NCI-H748 (cell line): ENCODE measurements at regions not wholly inside any gene's neighbourhood (a gene's known extent, or its start where the extent isn't known, plus 50 kb on each side); places are given as distances from the start of the nearest gene placed in this dataset.

ENCODE experiments used
- DNase-seq: peaks from one replicate; lab custom pipeline; 2025; ENCODE audit not compliant: unreplicated experiment; lab: John Stamatoyannopoulos, UW

DNA sequence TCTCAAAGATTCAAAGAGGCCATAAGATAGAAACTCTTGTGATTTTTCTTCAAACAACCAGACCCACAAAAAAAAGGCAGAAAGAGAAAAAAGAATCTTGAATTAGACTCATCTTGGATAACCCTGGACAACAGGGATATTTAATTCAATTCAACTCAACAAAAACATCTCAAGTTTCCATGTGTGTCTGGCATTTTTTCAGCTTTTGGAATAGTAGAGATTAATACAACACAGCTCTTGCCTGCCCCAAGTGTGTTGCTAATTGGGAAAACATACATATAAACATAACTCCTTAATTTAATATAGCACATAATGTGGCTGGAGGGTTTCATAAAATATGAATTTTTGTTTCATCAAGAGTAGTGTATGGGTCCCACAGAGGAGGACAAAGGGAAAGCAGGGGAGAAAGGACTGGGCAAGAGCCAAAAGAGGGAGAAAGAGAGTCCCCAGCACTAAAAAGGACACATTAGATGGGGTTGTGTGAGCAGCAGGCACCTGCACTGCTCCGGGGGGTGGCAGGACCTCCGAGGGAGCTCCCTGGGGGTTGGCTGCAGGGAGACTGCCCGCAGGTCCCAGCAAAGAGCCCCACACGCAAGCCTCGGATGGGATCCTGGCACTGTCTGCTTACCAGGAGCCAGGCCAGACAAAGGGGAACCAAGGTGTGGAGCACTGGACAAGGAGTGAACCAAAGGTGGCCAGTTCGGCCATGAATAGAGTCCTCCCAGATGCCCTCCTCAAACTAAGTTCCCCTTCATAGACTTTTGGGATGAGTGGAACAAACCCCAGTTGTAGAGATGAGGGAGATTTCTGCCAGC, 65.6 kb upstream of the TMEM72 start:
- DNase-seq: no peak

DNA sequence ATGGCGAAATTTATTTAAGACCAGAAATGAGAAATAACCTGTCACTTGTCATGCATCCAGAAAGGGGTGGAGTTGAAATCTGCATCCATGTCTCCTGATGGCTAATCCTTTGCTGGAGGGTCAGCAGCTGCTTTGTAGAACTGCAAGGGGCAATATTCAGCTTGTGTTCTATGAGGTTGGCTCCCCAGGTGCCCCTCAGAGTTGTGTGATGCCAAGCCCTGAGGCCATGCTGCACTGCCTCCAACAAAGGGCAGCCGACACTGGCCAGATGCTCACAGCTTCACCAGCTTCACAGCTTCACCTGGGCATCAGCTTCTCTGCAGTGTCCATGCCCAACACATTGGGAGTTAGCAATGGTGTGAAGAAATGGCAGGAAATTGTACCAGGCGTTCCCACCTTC, 64.0 kb upstream of the TMEM72 start:
- DNase-seq: no peak

DNA sequence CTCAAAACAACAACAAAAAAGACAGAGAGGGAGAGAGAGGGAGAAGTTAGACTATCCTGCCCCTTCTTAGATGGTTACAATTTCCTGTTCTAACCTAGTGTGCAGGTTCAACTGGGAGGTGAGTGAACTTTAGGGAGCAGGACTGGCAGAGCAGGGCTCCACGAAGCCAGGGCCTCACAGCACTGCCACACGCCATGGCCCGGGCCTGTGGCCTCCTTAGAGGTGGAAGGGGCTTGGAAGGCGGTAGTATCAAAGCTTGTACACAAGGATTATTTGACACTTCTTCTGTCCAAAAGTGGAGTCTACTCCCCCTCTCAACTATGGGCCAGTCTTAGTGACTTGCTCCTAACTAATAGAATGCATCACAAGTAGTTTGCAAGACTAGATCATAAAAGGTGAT, 62.9 kb upstream of the TMEM72 start:
- no peak for DNase-seq

DNA sequence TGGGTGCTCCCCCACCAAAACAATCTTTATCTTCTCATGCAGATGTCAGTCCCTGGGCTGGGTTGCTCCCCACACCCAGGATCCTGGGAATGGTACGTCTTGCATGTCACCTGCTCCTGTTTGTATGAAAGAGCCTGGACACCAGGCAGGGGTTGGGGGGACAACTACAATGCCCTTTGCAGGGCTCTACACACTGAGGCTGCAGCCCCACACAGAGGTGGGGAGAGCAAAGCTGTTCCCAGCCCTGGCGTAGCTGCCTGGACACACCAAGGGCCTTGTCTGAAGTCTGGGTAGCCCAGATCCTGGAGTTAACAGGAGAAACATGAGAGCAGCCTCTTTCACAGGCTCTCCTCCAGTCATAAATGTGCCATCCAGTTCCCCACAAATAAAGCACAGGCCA, 61.2 kb upstream of the TMEM72 start:
- no peak for DNase-seq

DNA sequence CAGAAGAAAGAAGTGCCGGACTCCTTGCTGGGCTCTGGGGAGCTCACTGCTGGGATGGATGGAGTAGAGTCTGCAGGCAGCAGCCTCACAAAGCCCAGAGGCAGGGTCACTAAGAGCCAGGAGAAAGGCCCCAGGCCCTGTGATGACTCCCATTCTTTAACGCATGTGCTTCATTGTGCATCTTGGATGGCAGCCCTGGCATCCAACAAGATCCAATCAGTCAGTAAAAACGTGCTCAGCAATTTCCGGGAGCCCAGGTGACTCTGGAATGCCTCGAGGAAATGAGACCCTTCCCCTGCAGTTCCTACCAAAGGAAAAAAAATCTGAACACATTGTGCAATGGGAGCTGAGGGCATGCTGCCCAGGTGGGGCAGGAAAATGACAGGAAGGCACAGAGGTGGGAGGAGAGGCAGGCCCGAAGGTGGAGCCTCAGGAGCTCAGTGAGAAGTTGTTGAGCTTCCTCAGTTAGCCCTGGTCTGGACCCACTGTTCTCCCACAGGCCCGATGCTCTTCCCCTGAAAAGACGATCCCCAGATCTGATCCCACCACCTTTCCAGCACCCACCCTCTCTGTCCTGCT, 60.7 kb upstream of the TMEM72 start:
- no peak for DNase-seq

DNA sequence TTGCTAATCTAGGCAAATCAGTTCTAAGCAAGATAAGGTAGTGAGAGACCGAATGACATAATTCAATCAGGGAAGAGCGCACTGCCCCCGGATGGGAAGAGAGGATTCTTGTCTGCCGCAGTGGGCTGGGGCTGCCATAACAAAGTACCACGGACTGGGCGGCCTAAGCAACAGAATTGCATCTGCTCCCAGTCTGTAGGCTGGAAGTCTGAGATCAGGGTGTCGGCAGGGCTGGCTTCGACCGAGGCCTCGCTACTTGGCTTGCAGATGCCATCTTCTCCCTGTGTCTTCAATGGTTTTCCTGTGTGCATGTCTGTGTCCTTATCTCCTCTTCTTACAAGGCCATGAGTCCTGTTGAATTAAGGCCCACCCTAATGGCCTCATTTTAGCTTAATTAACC, 59.7 kb upstream of the TMEM72 start:
- DNase-seq: no peak

DNA sequence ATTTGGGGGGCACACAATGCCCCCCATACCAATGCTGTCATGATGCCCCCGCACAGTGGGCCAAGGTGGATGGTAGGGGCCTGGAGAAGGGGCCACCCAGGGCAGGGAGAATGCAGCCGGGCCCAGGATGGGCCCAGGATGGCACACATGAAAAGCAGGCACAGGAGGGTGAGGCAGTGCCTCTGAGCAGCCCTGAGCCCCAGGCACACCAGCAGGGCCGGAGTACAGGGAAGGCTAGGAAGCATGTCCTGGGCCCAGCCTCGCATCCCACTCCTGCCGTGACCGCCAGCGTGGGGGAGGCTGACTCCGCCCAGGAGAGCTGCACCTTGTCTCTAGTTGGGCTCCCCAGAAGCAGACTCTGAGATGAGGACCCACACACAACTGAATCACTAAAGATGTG, 59.3 kb upstream of the TMEM72 start:
- DNase-seq: no peak

DNA sequence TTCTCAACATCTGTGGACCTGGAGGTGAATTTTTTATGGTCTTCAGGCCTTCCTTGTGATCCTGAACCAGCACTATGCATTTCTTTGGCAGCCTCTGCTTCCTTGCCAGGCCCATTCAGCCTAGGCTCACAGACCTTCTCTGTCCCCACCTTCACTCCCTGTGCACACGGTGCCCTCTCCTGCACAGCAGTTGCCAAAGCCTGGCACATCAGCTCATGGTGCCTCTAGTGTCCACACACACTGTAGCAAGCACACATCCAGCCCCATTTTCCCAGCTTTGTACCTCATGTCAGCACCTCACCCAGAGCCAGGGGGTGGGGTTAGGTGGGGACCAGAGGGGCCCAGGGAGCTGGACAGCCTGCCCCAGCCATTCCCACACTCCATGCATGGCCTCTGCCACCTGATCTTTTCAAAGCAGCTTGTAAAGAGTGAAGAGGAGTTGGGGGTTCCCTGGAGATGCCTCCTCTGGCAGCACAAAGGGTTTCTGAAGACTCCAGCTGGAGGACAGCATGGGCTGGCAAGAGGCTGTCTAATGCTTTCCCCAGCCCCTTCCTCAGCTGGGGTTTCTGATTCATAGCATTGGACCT, 57.9 kb upstream of the TMEM72 start:
- peak; percentile 45 for DNase-seq

DNA sequence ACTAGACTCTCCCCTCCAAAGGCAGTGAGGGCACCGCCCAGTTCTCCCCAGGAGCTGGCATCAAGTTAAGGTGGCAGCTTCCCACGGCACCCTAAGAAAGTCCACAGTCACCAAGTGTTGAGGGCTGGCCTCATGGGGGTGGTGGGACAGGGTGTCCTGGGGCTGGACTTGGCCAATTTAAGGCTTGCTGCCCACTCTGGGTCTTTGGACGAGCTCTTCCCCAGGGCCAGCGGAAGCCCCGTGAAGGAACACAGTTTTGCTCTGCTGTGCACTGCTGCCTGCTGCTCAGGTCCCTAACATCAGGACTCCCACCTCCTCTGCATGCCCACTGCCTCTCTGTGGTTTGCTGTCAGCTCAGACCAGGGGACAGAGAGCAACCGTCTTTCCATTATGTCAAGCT, 57.3 kb upstream of the TMEM72 start:
- DNase-seq: no peak

DNA sequence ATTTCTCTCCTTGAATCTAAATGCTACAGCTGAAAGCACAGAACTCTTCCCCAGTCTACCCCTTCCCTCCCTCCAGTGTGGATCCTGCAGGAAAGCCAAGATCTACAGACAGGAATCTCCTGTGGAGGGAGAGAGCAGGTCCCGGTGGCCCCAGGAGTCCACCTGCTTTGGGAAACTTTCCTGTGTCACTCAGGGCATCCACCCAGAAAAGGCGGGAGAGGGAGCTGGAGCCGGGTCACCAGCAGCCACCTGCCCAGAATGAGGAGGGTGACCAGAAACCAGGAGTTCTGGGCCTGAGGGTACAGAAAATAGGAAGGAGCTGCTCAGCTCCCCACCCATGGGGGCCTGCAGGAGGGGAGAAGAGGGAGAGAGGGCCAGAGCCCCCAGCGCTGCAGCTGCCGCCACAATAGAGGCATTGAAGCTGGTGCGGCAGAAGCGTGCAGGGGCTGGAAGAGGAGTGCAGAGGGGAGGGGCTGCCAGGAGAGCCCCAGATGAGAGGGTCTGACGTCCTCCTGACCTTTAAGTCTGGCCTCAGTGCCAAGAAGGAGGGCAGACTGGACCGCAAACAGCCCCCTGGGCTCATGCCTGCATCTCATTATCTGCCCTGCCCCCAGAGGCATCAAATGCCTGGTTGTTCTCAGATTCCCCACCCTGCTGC, 56.3 kb upstream of the TMEM72 start:
- no peak for DNase-seq

DNA sequence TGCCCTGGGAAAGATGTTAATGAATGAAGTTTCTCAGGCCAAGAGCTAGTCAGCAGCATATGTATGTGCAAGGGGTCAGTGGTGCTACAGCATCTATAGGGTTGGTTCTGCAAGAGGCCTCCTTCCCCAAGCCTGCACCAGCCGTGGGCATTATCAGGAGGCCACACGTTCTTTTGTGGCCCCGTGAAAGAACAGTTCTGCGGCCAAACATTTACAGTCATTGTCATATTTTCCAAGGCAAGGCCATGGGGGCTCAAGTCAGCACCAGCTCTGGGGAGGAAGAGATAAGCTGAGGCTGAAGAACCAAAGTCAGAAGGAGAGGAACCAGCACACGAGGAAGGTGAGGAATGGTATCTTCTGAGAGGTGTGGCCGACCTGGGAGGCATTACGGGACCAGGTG, 54.4 kb upstream of the TMEM72 start:
- no peak for DNase-seq

DNA sequence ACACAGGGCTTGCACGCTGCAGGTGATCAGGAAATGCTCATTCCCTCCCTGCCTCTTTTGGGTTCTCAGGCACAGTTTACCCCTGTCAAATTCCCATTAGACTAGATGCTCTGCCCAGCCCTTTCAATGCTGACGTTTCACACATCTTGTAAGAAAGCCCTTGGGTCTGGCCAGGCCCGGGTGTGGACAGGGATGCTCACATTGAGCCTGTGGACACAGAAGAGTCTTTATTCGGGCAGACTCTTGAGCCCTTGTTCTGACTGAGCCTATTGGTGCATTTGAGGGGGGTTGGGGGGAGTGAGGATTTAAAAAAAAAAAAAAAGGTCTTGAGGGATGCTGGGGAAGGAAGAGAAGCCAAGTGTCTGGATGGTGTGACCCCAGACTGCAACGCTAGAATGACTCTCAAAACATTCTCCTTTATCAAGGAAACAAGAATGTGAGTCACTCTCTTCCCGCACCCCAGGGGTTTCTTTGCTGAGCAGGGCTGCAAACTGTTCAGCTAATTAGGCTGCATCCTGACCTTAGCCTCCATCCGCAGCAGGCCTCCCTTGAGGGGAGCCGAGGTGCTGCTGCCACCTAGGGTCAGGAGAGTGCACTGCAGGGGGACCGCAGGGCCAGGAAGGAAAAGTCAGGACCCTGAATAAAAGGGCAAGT, 53.6 kb upstream of the TMEM72 start:
- peak; percentile 74 for DNase-seq

DNA sequence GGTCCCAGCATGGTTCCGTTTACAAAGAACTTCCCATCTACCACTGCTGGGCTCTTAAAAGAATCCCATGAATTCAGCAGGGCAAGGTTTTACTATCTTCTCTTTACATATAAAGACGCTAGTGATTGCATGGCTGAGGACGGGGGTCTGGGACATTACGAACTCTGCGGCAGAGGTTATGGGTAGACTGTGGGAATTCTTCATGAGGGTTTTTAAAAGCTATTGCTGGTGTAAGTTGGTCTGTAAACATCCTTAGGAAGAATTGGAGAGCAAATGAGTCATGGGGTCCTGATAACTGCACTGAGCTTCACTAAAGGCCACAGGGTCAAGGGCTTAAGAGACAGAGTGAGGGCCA, 53.1 kb upstream of the TMEM72 start:
- DNase-seq: no peak

DNA sequence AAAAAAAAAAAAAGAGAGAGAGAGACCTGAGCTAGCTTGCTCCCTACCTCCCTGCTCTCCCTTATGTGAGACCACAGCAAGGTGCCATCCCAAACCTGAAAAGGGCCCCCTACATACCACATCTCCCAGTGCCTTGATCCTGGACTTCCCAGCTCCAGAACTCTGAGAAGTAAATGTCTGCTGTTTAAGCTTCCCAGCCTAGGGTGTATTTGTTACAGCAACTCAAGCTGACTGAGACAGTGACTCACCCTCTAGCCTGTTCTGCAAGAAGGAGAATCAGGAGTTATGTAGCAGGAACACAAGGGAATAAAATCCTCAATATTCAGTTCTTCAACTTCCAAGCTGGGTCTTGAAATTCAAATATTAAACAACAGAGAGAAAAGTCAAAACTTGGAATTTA, 52.1 kb upstream of the TMEM72 start:
- no peak for DNase-seq

DNA sequence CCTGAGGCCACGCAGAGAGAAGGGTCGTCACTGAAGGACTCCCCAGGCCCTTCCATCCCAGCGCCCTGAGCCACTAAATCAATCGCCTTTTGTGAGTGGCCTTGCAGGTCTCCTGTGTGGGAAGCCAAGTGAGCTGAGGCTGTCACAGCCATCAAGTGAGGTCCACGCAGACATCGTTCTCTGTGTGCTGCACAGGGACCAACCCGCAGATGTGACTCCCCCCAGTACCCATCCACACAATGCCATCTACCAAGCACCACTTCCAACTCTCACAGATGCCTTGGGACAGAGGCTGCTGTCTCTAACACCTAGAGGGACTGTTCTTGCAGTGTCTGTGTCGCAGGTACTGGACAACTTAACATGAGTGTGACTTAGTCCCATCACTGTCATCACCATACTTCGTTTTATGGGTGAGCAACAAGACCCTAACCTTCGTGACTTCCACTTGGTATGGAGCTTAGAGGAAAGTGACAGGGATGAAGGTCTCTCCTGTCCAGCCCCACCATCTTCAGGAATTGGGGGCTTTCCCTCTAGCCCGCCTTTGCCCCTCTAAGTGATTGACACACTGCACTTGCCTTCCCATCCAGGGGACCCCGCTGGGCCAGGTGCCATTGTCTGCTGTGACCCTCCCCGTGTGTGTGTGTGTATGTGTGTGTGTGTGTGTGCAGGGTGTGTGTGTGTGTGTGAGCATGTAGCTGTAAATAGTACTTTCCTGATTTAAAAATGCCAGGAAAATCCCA, 51.4 kb upstream of the TMEM72 start:
- DNase-seq: no peak

DNA sequence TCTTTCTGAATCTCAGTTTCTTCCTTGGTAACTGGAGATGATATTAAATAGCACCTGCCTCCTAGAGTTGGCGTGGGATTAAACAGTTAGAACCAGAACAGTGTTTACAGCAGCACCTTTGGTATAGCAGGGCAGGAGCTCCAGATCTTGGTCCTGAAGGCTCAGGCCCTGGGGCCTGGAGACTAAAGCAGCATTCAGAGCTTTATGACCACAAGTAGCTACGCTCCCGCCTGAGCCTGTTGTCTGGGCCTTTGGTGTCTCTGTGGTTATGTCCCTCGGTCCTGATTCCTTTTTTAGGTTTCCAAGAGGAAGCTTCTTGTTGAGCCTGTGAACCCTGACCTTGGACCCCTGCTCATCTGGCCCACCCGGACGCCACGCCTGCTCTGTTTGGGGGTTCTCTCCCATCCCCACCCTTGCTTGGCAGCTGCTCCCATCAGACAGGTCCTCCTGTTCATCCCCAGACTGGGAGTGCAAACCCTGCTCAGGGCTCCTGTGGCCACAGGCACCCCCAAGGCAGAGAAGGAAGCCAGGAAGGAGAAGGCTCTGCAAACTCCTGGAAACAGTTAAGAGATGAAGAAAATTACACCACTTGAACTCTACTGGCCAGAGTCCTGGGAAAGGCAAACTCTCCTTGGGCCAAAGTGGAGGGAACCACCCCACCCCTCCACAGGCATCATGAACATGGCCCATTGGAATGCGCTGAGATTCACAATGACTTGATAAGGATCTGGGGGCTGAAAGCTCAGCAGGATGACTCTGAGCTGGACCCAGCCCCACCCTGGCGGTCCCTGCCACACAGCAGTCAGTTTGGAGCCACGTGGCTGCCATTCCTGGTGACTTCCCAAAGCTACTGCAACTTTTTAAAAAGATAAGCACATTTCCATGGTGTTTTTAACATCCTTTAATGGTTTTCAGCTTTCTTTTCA, 50.1 kb upstream of the TMEM72 start:
- DNase-seq: no peak
